Omental fat pad (tissue), 3 donors: ENCODE measurements at regions not wholly inside any gene's neighbourhood (a gene's known extent, or its start where the extent isn't known, plus 50 kb on each side); places are given as distances from the start of the nearest gene placed in this dataset.

Experiments used
- ATAC-seq: fragments of 150-250 bp; one replicate; pipeline ENCODE4 v1.9.1; 2016; ENCODE audit warnings: mild to moderate bottlenecking, moderate library complexity; ENCODE audit not compliant: low FRiP score
- DNase-seq: peaks from one replicate; pipeline ENCODE4 v3.0.0-alpha.2; 2019; ENCODE audit warnings: low spot score
- TF ChIP-seq, protein P1 (sequence below), 3 donors: fragments of 450-650 bp; IDR thresholded peaks; one replicate each; pipeline ENCODE4 v1.5.1; 2016 to 2017; ENCODE audit warnings: antibody characterized with exemption in 3 of 3, mild to moderate bottlenecking in 3 of 3, moderate library complexity in 2 of 3

DNA sequence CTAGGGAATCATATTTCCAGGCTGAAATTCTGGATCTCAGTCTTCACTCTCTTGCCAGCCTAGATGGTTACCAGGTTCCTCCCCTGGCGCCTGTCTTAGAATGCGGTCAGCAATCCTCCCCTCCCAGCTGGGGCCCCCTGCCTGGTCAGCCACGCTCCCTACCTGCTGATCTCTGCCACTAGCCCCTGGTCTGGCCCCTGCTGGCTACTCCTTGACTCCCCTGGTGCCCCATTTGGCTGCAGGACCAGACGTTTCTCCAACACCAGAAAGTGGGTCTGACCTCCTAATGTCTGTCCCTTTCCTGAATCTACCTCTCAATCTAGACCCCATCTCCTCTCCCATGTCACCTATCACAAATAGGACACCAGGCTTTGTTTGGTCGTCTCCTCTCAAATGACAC lies 432.0 kb upstream of the SMIM21 start:
- DNase-seq (no peak), ATAC-seq (no peak)
- TF ChIP-seq, protein P1, sequence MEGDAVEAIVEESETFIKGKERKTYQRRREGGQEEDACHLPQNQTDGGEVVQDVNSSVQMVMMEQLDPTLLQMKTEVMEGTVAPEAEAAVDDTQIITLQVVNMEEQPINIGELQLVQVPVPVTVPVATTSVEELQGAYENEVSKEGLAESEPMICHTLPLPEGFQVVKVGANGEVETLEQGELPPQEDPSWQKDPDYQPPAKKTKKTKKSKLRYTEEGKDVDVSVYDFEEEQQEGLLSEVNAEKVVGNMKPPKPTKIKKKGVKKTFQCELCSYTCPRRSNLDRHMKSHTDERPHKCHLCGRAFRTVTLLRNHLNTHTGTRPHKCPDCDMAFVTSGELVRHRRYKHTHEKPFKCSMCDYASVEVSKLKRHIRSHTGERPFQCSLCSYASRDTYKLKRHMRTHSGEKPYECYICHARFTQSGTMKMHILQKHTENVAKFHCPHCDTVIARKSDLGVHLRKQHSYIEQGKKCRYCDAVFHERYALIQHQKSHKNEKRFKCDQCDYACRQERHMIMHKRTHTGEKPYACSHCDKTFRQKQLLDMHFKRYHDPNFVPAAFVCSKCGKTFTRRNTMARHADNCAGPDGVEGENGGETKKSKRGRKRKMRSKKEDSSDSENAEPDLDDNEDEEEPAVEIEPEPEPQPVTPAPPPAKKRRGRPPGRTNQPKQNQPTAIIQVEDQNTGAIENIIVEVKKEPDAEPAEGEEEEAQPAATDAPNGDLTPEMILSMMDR (IDR thresholded peaks at IDR 0.05): no peak

DNA sequence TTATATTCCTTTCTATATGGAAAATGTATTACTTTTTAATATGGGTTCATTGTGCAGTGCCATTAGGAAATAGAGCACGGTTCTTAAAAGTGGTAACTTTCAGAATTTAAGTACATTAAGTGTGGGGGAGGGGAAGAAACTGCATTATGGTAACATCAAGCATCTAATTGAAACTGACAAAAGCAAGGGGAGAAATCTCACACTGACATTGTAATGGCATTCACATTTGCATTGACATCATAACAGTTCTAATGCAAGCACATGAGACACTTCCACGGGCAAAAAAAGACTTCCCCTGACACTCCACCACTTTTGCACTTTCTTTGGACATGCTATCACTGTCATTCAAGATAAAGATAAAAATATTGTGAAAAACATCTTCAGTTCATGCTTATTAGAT lies 431.3 kb upstream of the SMIM21 start:
- DNase-seq (no peak), ATAC-seq (no peak)
- TF ChIP-seq, protein P1 (IDR thresholded peaks at IDR 0.05): no peak

DNA sequence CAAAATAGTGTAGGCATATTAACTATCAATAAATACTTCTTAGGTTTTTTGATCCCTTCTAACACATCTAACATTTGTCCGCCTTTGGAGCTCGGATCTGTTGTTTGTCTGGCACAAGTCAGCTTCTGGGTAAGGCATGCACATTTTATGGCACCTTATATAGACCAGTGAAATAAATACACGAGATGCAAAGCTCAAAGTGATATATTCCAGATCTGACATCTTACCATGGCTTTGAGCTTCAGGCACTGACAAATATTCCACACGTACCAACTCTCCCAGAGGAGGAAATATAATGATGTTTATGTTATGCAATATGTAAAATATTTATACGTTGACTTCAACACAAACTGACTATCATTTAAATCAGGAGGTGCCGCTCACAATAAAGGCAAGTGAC lies 430.1 kb upstream of the SMIM21 start:
- TF ChIP-seq, protein P1 (IDR thresholded peaks at IDR 0.05): no peak
- DNase-seq (no peak), ATAC-seq (no peak)

DNA sequence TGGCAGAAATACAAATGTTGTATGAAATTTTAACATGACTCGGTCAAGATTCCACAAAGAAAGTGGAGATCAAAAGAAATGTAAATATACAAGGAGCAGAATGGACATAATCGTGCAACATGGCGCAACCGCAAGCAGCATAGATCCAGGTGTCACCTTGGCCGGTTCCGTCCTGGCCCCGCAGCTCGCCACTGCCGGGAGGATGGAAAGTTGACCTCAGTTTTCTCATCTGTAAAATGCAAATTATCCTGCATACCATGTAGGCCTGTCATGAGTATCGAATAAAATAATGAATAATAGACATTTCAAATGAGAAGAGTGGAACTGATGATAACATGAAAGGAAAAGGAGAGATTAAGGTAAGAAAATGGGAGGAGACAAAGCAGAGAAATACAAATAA lies 427.3 kb upstream of the SMIM21 start:
- TF ChIP-seq, protein P1 (IDR thresholded peaks at IDR 0.05): no peak
- ATAC-seq (no peak), DNase-seq (no peak)

DNA sequence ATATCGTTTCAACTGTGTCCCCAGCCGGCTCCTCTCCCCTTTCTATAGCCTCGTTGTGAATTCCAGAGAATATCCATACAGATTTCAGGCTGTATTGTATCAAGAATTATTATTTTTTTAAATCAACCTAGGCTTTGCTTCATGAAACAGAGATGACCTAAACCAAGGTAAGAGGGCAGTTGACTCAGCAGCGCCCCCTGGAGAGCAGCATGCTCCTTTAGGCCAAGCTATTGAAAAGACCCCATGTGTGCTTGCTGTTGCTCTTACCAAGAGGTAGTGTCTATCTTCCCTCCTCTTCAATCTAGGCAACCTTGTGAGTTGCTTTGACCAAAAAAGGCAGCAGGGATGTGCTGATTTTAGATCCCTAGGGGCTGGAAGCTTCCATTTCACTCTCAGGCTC lies 426.7 kb upstream of the SMIM21 start:
- ATAC-seq (no peak), DNase-seq (no peak)
- TF ChIP-seq, protein P1 (IDR thresholded peaks at IDR 0.05): no peak

DNA sequence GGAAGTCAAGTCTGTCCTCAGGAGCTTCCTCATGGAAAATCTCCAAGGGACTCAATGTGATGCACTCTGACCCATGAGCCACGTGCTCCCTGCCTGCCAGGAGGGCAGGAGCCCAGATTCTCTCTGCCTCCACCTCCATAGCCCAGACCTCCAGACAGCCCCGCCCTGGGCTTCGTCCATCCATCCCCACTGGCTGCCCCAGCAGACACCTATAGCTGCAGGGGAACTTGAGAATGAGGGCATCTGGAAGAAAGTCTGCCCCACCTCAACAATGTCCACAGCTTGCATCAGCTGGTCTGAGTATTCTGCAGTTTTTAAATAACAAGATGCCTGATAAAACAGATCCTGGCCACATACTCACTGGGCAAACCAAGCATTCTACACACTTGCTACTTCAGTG lies 418.8 kb upstream of the SMIM21 start:
- DNase-seq (no peak), ATAC-seq (no peak)
- TF ChIP-seq, protein P1 (IDR thresholded peaks at IDR 0.05): no peak

DNA sequence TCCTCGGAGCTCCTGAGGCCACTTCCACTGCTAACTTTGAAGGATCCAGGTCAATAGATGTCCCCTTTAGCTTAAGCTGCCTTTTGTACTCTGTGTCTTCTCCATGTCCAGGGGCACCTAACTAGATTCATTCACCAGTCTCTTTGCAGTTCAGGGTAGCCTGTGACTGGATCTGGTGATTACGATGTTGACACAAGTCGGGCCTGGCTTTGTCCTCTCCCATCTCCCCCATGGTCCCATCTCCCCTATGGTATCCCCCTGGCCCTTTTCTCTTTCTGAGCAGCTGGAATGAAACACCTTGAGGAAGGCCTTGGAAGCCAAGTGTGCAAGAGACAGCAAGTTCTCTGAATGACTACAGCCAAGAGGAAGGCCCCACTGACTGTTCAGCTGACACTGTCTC lies 417.9 kb upstream of the SMIM21 start:
- ATAC-seq: no peak
- TF ChIP-seq, protein P1 (IDR thresholded peaks at IDR 0.05): no peak
- no peak for DNase-seq
